Stimulated activated effector memory CD8-positive, alpha-beta T cell treated with anti-CD3 and anti-CD28 coated beads, Interleukin-12 subunit alpha, Interleukin-12 subunit beta, amount 100 ng/mL, for 72 hours (primary cell): ENCODE measurements at regions not wholly inside any gene's neighbourhood (a gene's known extent, or its start where the extent isn't known, plus 50 kb on each side); places are given as distances from the start of the nearest gene placed in this dataset.
A peak's percentile ranks its signal among the peaks of the same experiment; 100 is the strongest.

Source experiments
- ATAC-seq: fragments of 150-1000 bp; cut with Tn5 transposase; 2 replicates; pipeline ENCODE4 v1.10.0; 2021
- DNase-seq, 2 donors: peaks; one replicate each; pipeline ENCODE4 v3.0.0; 2021 to 2022; ENCODE audit warnings: low spot score in 2 of 2
- H3K27ac Mint-ChIP-seq: one replicate; pipeline ENCODE4 v1.8.0; 2022; ENCODE audit warnings: mild to moderate bottlenecking, mixed read lengths
- H3K36me3 Mint-ChIP-seq: one replicate; pipeline ENCODE4 v1.8.0; 2022; ENCODE audit warnings: mild to moderate bottlenecking, mixed read lengths
- H3K4me1 Mint-ChIP-seq: one replicate; pipeline ENCODE4 v1.8.0; 2022; ENCODE audit warnings: mixed read lengths
- H3K4me3 Mint-ChIP-seq: one replicate; pipeline ENCODE4 v1.8.0; 2022; ENCODE audit warnings: mild to moderate bottlenecking, mixed read lengths
- H3K9me3 Mint-ChIP-seq: one replicate; pipeline ENCODE4 v1.8.0; 2022; ENCODE audit warnings: mixed read lengths

DNA sequence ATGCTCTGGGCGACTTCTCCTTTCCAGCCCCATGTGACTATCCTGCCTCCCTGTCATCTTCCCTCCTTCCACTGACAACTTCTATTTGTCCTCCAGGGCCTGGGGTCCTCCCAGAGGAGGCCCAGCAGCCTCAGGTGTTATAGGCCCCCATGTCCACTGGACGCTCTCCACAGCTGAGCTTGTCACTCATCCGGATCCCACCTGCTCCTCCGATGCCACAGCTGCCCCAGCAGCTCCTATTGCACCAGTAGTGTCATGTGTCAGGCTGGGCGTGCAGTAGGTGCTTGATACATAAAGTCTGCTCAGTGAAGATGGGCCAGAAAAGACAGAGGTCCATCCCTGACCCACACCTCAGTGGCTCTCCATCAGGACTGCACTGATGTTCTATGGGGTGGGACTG, 305.7 kb upstream of the MYT1L start:
- Mint-ChIP-seq H3K27ac (no peak overlapping the region), H3K4me1 (no peaks in the 10 kb centered on the region), H3K4me3 (no peak overlapping the region), H3K36me3 (no peaks in the 10 kb centered on the region), H3K9me3 (peaks cover 2% of the 10 kb centered on the region)
- no peak for DNase-seq
- ATAC-seq, result no peak

DNA sequence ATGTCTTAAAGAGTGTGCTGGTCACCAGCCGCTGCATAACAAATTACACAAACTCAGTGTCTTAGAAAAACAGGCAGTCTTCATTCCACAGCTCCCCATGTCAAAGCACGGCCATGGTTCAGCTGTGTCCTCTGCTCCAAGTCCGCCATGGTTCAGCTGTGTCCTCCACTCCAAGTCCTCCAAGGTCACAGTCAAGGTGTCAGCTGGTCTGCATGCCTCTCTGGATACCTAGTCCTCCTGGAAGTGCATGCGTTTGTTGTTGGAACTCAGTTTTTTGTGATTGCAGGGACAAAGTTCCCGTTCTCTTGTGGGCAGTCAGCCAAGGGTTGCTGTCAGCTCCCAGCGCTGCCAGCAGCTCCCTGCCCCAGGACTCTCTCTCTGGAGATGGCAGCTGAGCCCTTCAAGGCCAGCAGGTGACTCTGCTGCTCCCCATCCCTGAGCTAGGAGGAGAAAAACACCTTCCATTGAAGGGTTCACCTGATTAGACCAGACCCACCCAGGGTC, 304.0 kb upstream of the MYT1L start:
- H3K36me3 Mint-ChIP-seq, result no peaks in the 10 kb centered on the region
- no peaks in the 10 kb centered on the region for H3K4me1 Mint-ChIP-seq
- ATAC-seq (no peak), DNase-seq (no peak)
- H3K27ac Mint-ChIP-seq, result no peak overlapping the region
- peaks cover 10% of the 10 kb centered on the region for H3K9me3 Mint-ChIP-seq
- H3K4me3 Mint-ChIP-seq, result no peak overlapping the region

DNA sequence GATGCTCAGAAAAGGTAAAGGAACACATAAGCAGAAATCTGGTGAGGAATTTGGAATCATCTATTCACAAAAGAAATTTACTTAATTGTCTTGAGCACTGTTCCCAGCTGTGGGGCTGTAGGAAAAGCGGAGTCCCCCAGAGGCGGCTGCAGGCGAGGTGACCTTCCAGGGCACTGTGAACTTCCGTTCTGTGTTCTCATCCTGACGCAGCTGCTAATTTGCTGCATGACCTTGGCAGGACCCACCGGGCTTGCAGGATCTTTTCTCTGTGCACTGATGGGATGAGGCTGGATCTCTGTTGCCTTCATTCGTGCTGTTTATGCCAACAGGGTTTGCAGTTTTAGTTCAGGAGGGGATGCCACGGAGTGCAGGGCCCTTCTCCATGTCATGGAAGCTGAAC, 301.9 kb upstream of the MYT1L start:
- Mint-ChIP-seq H3K4me1 (no peaks in the 10 kb centered on the region), H3K36me3 (no peaks in the 10 kb centered on the region), H3K27ac (no peak overlapping the region), H3K4me3 (no peak overlapping the region), H3K9me3 (peaks cover 15% of the 10 kb centered on the region)
- ATAC-seq, result no peak
- DNase-seq, result no peak

DNA sequence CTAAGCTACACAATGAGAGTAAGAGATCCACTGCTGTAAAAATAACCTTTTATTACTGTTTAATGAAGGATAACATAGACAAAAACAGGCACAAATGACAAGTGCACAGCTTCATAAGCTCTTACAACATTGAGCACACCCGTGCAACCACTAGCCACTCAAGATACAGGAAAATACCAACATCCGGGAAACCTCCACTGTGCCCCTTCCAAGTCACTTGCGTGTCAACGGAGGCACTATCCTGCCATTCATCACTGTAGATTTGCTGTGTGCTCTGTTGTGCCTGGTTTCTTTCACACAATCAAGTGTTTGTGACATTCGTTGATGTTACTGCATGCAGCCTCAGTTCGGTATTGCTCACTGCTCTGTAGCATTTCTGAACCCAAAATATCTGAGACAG, 292.9 kb upstream of the MYT1L start:
- no peak overlapping the region for H3K4me3 Mint-ChIP-seq
- H3K27ac Mint-ChIP-seq, result no peak overlapping the region
- ATAC-seq, result no peak
- DNase-seq, result no peak
- no peaks in the 10 kb centered on the region for H3K4me1 Mint-ChIP-seq
- no peaks in the 10 kb centered on the region for H3K9me3 Mint-ChIP-seq
- H3K36me3 Mint-ChIP-seq, result no peaks in the 10 kb centered on the region

DNA sequence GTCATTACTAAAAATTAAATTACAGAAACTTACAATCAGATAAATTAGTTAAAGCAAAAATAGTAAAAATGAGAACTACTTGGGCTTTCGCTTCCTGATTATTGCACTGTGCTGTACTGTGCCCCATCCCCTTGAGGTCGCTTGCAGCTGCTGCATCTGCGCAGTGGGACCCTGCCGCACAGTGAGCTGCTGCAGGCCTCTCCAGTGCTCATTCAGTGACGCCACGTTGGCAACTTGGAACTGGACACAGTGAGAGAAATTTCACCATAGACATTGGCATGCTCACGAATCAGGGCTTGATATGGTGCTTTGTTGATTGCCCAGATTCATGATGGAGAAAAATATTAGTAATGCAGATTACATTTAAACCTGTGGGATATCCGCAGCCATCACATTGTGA, 290.8 kb upstream of the MYT1L start:
- no peak overlapping the region for H3K27ac Mint-ChIP-seq
- no peak overlapping the region for H3K4me3 Mint-ChIP-seq
- H3K4me1 Mint-ChIP-seq, result no peaks in the 10 kb centered on the region
- no peak for DNase-seq
- no peaks in the 10 kb centered on the region for H3K36me3 Mint-ChIP-seq
- H3K9me3 Mint-ChIP-seq, result no peaks in the 10 kb centered on the region
- no peak for ATAC-seq

DNA sequence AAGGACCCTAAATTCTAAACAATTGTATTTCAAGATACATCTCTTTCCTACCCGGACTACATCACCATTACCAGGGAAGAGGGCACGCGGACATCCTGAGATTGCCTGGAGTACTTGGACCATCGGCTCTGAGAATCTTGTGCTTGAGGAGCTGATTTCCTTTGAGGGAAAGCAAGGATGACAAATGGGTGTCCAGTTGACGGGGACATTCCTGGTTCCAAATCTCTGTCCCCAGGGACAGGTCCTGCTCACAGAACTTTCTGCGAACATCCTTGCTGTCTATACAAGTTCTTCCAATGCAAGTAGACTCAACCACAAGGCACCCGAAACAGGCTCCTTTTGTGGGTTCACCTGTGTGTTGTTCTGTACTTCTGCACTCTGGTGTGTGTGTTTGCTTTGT, 289.5 kb upstream of the MYT1L start:
- H3K9me3 Mint-ChIP-seq, result no peaks in the 10 kb centered on the region
- DNase-seq, result no peak

DNA sequence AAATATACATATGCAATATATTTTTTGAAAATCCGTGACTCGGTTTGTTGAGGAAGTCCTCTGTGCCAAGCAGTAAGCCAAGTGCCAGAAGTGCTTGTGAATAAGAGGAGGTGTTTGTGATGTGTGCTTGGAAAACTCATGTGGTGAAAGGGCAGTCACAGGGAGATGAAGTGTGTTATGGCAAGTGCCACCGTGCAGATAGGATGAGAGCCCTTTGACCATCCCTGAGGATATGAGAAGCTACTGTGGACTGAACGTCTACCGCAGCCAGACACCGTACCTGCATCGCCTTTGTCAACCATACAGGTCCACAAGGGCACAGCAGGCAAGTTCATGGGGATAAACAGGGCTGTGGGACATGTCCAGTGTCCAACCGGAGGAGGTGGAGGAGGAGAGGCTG, 288.9 kb upstream of the MYT1L start:
- ATAC-seq (no peak), DNase-seq (no peak)
- no peak overlapping the region for H3K4me3 Mint-ChIP-seq
- no peaks in the 10 kb centered on the region for H3K36me3 Mint-ChIP-seq
- H3K9me3 Mint-ChIP-seq, result no peaks in the 10 kb centered on the region
- no peaks in the 10 kb centered on the region for H3K4me1 Mint-ChIP-seq
- H3K27ac Mint-ChIP-seq, result no peak overlapping the region

More for the DNA sequence above, 289.5 kb upstream of the MYT1L start:
- no peak for ATAC-seq
- H3K27ac Mint-ChIP-seq, result no peak overlapping the region
- H3K4me3 Mint-ChIP-seq, result no peak overlapping the region
- H3K4me1 Mint-ChIP-seq, result no peaks in the 10 kb centered on the region
- H3K36me3 Mint-ChIP-seq, result no peaks in the 10 kb centered on the region

DNA sequence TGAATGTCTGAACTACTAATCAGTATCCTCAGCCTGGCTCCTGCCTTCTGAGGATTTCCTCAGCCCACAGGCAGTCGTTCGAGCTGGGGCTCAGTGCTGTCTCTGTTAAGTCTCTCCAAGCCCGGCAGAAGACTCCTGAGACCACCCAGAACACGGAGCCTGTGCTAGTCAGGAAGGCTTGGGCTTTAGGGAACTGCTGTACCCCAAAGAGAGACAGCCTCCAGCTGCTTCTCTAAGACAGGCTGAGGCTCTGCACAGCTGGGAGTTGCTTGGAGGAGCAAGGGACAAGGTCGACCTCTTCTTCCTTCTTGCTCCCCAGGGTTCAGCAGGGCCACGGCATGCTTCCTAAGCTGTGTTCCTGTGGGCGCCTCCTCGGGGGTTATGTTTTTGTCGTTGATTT, 283.4 kb upstream of the MYT1L start:
- ATAC-seq (no peak), DNase-seq (no peak)
- Mint-ChIP-seq H3K27ac (no peak overlapping the region), H3K36me3 (no peaks in the 10 kb centered on the region), H3K4me1 (no peaks in the 10 kb centered on the region), H3K9me3 (peaks cover 3% of the 10 kb centered on the region), H3K4me3 (no peak overlapping the region)

DNA sequence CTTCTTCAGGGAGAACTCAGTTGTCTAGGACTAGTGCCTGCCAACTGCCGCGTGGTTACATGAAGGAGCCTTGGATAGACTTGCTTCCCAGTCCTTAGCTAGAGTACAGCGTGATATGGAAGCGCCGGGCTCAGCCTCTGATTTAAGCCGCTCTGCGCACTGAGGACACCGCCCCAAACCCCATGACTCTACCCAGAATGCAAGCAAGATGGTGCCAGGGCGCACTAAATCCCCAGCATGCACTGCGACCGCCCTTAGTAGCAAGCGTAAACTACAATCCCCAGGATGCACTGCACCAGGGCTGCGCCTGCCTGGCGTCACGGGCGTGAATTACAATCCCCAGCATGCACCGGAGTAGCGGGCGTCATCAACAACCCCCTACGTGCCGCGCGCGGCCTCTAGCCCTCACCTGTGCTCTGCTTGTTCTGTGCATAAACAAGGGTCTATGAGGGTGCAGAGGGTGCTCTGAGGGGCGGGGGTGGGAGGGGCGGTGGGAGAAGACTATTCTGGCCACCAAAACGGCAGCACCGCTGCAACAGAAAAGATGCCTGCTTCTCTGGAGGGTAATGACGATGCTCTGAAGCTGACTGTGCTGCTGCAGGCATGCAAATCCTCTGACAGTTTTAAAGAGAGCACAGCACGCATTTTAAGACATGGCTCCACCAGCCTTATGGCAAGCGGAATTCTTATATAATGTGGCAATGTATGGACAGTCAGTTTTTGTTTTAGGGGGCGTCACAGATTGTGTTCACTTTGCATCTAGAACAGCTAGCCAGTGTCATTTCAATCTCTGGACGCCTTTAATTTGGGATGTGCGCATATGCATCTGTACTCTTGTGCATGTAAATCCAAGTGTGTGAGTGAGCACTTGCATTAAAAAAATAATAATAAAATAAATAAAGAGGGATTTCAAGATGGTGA, 282.5 kb upstream of the MYT1L start:
- ATAC-seq (peak; percentile 97), DNase-seq (peak in 1 of 2 donors; percentile 69)
- no peaks in the 10 kb centered on the region for H3K4me1 Mint-ChIP-seq
- H3K36me3 Mint-ChIP-seq, result no peaks in the 10 kb centered on the region
- H3K27ac Mint-ChIP-seq, result no peak overlapping the region
- peak overlapping the region; percentile 51 for H3K4me3 Mint-ChIP-seq
- peaks cover 3% of the 10 kb centered on the region for H3K9me3 Mint-ChIP-seq

DNA sequence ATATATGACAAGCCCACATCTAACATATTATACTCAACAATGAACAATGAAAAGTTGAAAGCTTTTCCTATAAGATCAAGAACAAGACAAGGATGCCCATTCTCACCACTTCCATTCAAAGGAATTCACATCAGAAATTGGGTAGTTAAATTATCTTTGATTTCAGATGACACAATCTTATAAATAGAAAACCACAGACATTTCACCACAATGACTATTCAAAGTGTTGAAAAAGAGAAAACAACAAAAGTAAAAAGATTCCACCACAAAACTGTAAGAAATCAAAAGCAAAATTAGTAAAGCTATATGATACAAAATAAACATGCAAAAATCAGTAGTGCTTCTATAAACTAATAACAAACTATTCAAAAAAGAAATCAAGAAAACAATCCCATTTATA, 279.7 kb upstream of the MYT1L start:
- Mint-ChIP-seq H3K4me3 (no peak overlapping the region), H3K27ac (no peak overlapping the region), H3K36me3 (no peaks in the 10 kb centered on the region), H3K4me1 (no peaks in the 10 kb centered on the region), H3K9me3 (peaks cover 3% of the 10 kb centered on the region)
- DNase-seq (no peak), ATAC-seq (no peak)

DNA sequence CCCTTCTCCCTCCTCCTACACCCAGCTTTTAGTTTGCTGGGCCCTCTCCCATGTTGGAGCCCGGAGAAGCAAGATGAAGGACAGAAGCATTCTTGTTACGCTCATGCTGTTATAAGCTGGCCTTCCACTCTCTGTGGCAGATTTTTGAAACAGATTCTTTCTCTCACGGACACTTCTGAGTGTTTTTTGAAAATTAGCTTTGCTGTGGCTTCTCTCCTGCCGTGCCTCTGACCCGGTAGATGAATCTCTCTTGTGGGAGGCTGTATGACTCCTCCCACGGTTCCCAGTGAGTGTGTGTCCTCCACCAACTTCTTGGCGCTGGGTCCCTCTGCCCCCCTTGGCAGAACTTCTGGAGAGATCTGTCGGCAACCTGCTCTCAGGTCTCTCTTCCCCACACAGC, 269.3 kb upstream of the MYT1L start:
- H3K4me1 Mint-ChIP-seq, result no peaks in the 10 kb centered on the region
- H3K4me3 Mint-ChIP-seq, result no peak overlapping the region
- H3K9me3 Mint-ChIP-seq, result peaks cover 3% of the 10 kb centered on the region
- no peak overlapping the region for H3K27ac Mint-ChIP-seq
- H3K36me3 Mint-ChIP-seq, result no peaks in the 10 kb centered on the region
- DNase-seq, result no peak
- no peak for ATAC-seq

DNA sequence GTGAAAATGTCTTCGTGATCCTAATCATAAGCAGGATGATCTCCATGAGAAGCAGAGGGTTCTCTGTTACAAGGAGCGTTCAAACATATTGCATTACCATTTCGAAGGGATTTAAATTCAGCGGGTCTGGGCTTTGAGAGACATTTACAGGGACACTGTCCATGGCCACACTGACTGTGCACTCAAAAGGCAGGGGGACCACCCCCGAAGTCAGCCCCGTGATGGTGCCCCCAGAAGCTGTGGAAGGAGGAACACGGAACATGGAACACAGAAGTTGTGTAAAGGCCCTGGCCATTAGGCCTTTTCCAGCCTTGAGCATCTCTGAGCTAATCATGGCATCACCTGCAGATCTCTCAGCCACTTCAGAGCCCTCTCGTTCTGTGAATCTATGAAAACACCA, 268.4 kb upstream of the MYT1L start:
- no peak overlapping the region for H3K4me3 Mint-ChIP-seq
- H3K36me3 Mint-ChIP-seq, result no peaks in the 10 kb centered on the region
- no peak for DNase-seq
- no peak overlapping the region for H3K27ac Mint-ChIP-seq
- peak; percentile 13 for ATAC-seq
- H3K9me3 Mint-ChIP-seq, result peaks cover 7% of the 10 kb centered on the region
- no peaks in the 10 kb centered on the region for H3K4me1 Mint-ChIP-seq

DNA sequence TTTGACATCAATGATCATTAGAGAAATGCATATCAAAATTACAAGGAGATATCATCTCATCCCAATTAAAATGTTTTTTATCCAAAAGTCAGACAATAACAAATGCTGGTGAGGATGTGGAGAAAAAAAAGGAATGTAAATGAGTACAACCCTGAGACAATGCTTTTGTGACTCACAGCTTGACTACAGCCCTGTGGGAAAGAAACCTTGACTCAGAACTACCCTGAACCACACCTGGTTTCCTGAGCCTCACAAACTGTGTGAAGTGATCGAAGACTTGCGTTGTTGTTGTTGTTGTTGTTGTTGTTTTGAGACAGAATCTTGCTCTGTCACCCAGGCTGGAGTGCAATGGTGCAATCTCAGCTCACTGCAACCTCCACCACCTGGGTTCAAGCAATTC, 266.6 kb upstream of the MYT1L start:
- Mint-ChIP-seq H3K27ac (no peak overlapping the region), H3K36me3 (no peaks in the 10 kb centered on the region)

DNA sequence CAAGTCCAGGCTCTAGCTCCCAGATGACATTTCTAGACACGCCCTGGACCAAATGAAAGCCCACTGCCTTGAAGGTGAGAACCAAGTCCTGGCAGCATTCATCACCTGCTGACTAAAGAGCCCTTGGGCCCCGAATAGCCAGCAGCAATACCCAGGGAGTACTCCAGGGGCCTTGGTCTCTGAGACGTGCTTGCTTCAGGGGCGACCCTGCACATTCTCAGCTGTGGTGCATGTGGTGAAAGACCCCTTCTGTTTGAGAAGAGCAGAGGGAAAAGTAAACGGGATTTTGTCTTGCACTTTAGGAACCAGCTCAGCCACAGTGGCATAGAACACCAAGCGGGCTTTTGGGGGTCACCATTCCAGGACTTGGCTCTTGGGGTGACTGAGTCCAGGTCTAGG, 260.5 kb upstream of the MYT1L start:
- no peaks in the 10 kb centered on the region for H3K4me1 Mint-ChIP-seq
- no peak overlapping the region for H3K4me3 Mint-ChIP-seq
- H3K9me3 Mint-ChIP-seq, result peaks cover 7% of the 10 kb centered on the region
- DNase-seq (no peak), ATAC-seq (no peak)
- no peaks in the 10 kb centered on the region for H3K36me3 Mint-ChIP-seq
- H3K27ac Mint-ChIP-seq, result no peak overlapping the region

More for the DNA sequence above, 266.6 kb upstream of the MYT1L start:
- no peak for ATAC-seq
- Mint-ChIP-seq H3K4me3 (no peak overlapping the region), H3K9me3 (peaks cover 9% of the 10 kb centered on the region), H3K4me1 (no peaks in the 10 kb centered on the region)
- DNase-seq, result no peak

DNA sequence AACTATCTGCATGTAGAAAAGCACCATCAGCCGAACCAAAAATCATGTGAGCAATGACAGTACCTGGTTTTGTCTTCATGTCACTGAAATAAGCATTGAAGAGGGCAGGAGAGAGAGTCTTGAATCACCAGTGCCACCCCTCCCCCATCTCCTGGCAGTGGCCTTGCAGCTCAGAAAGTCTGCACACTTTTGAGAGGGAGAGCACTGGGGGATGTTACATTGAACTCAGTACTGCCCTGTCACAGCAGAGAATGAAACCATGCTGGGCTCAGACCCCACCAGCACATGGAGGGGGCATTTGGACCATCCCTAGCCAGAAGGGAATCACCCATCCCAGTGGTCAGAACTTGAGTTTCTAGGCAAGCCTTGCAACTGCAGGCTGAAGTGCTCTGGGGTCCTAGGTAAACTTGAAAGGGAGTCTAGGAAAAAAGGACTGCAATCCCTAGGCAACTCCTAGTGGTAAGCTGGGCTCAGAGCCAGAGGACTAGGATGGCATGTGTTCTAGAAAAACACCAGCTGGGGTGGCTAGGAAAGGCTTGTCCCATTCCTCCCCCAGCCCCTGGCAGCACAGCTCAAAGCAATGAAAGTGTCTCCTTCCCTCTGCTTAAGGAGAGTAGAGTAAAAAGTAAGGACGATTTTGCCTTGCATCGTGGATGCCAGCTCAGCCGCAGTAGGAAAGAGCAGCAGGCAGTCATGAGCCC, 259.9 kb upstream of the MYT1L start:
- ATAC-seq (no peak), DNase-seq (peak in 1 of 2 donors; percentile 3)
- Mint-ChIP-seq H3K27ac (no peak overlapping the region), H3K4me1 (no peaks in the 10 kb centered on the region), H3K36me3 (no peaks in the 10 kb centered on the region), H3K4me3 (no peak overlapping the region), H3K9me3 (peaks cover 9% of the 10 kb centered on the region)

DNA sequence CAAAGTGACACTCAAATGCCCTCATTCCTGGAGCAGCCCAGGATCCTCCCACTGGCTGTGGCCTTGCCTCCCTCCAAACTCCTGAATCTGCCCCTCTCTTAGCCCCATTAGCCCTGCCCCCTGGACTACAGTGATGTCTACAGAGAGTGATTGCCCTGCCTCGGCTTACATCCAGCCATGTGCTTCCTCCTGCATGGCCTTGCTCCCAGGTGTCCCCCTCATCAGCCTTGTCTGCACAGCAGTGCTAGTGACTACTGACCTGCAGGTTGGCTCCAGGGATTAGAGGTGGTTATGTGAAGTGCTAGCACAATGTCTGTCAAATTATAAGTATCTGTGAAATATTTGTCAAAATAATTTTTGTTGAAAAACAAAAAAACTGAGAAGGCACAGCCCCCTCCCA, 259.1 kb upstream of the MYT1L start:
- DNase-seq (no peak), ATAC-seq (no peak)
- H3K9me3 Mint-ChIP-seq, result peaks cover 10% of the 10 kb centered on the region
- no peaks in the 10 kb centered on the region for H3K4me1 Mint-ChIP-seq
- H3K36me3 Mint-ChIP-seq, result no peaks in the 10 kb centered on the region
- H3K27ac Mint-ChIP-seq, result no peak overlapping the region
- H3K4me3 Mint-ChIP-seq, result no peak overlapping the region
